ENCODE measurements at regions not wholly inside any gene's neighbourhood (a gene's known extent, or its start where the extent isn't known, plus 50 kb on each side); places are given as distances from the start of the nearest gene placed in this dataset.

DNA sequence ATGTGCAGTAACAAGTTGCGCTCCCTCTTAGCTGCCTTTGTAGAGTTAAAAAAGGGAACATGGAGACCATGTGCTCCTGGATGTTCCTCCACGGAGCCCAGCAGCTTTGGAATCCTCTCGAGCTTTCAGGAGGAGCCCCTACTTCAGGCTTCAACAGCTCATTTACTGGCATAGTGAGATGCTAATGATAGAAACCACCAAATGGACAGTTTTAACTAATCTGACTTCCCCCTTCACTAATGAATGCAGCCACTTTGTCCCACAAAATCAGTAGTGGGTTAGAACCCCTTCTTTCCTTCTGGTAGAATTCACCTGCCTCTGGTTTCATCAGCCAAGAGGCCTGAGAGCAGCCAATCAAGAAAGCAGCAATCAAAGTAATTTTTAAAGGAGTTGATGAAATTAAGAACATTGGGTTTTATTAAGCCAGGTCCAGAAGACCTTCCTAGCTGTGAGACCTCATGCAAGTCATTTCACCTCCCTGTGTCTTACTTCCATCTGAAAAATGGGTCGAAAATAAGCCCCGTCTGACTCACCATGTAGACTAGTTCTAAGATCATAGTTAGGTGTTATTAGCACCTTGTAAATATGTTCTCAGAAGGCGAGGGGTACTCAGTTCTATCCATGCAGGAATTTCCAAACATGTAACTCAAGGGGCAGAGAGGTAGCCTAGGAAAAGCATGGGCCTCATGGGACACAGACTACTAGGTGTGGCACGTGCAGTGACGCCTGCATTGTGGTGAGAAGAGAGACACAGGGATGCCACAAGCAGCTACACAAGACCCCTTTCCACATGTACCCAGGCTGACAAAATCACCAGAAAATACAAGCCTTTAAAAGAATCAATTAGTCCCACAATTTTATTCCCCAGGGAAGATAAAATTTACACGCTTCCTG, 179.7 kb upstream of the LPP start:
- Histone ChIP-seq H3K36me3 (ENCODE audit: low read depth) (no peaks in the 10 kb centered on the region), H3K4me3 (no peak overlapping the region), H3K4me1 (ENCODE audit: low read depth) (no peaks in the 10 kb centered on the region), H3K9me3 (no peaks in the 10 kb centered on the region)
- DNase-seq (no peak), ATAC-seq (no peak)
- intact Hi-C loops (cut with DNase I, micrococcal nuclease) = no loop called here
- TF ChIP-seq, protein P1, sequence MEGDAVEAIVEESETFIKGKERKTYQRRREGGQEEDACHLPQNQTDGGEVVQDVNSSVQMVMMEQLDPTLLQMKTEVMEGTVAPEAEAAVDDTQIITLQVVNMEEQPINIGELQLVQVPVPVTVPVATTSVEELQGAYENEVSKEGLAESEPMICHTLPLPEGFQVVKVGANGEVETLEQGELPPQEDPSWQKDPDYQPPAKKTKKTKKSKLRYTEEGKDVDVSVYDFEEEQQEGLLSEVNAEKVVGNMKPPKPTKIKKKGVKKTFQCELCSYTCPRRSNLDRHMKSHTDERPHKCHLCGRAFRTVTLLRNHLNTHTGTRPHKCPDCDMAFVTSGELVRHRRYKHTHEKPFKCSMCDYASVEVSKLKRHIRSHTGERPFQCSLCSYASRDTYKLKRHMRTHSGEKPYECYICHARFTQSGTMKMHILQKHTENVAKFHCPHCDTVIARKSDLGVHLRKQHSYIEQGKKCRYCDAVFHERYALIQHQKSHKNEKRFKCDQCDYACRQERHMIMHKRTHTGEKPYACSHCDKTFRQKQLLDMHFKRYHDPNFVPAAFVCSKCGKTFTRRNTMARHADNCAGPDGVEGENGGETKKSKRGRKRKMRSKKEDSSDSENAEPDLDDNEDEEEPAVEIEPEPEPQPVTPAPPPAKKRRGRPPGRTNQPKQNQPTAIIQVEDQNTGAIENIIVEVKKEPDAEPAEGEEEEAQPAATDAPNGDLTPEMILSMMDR (IDR thresholded peaks at IDR 0.05) = no peak

DNA sequence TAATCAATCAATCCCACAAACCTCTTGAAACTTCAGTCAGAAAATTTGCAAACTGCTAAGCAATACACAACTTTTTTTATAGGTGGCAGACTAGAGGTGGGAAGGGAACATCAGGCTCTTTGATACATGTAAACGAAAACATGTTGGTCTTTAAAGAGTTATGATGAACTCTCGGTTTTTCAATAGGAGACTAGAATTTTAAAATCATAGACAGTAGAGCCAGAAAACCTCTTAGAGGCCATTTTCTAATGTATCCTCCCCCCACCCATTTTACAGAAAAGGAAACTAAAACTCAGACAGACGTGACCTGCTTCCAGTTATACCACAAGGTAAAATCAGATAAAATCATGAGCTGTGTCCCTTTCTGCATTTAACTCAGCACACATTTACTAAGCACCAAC, 179.1 kb upstream of the LPP start:
- intact Hi-C loops (cut with DNase I, micrococcal nuclease) = no loop called here
- Histone ChIP-seq H3K36me3 (ENCODE audit: low read depth) (no peaks in the 10 kb centered on the region), H3K9me3 (no peaks in the 10 kb centered on the region), H3K4me1 (ENCODE audit: low read depth) (no peaks in the 10 kb centered on the region), H3K4me3 (no peak overlapping the region)
- DNase-seq = no peak
- ATAC-seq = peak; percentile 27
- TF ChIP-seq, protein P1 (IDR thresholded peaks at IDR 0.05) = no peak

DNA sequence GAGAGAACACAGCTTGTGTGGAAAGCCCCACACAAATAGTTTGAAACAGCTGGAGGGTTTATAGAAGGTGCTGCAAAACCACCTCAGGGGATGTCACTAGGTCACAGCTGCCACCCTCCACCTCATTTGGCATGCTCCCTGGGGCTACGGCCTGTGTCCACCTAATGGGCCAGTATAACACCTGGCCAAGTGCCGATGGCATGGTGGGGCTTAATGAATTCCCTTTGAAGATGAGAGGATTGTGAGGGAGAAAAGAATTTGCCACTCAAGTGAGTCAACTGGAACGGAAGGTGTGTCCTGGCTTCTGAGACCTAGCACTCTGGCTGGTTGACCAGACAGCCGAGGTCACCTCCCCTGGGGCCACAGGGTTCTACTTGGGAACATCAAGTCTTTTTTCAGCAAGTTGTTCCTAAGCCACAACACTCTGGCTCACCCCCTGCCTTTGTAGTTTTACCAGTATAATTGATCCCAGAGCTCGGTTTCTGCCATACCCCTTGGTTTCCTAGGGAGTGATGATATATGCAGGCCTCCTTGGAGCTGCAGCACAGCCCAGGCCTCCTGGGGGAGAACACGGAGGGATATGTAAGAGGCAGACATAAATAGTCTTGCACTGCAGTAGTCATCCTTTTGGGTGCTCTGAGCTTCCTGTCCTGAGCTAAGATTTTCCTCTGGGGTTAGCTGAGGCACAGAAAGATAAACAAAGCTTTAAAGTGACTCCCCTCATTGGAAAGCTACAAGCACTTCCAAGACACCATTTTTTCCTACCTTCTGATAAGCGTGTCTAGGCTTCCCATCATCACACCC, 178.2 kb upstream of the LPP start:
- DNase-seq = no peak
- no peak for ATAC-seq
- TF ChIP-seq, protein P1 (IDR thresholded peaks at IDR 0.05) = no peak
- H3K4me1 ChIP-seq (ENCODE audit: low read depth) = no peaks in the 10 kb centered on the region
- H3K9me3 ChIP-seq = no peaks in the 10 kb centered on the region
- intact Hi-C loops (cut with DNase I, micrococcal nuclease) = no loop called here
- no peaks in the 10 kb centered on the region for H3K36me3 ChIP-seq (ENCODE audit: low read depth)
- no peak overlapping the region for H3K4me3 ChIP-seq

DNA sequence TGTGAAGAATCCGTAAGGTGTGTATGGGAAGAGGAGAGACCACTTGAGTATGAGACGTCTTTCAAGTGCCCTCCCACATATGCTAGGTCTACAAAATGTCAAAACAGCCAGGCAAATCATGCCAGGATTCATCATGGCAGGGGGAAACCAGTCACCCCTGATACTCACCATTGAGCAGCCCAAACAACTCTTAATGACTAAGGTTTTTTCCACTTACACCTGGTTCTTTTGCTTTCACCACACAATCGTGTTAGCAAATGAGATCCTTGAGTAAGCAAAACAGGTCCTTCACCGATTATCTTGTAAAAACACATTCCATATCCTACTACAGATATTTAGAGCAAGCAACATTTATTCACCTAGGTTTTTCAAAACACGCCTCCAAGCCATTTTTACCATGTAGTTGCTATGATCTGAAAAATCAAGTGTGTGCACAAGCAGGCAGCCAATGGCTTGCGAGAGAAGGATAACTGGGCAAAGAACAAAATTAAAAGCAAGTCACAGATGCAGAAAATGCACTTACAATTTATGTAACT, 177.5 kb upstream of the LPP start:
- TF ChIP-seq, protein P1 (IDR thresholded peaks at IDR 0.05) = no peak
- DNase-seq = no peak
- H3K4me3 ChIP-seq = no peak overlapping the region
- intact Hi-C loops (cut with DNase I, micrococcal nuclease) = no loop called here
- H3K36me3 ChIP-seq (ENCODE audit: low read depth) = no peaks in the 10 kb centered on the region
- no peaks in the 10 kb centered on the region for H3K9me3 ChIP-seq
- H3K4me1 ChIP-seq (ENCODE audit: low read depth) = no peaks in the 10 kb centered on the region
- ATAC-seq = no peak

DNA sequence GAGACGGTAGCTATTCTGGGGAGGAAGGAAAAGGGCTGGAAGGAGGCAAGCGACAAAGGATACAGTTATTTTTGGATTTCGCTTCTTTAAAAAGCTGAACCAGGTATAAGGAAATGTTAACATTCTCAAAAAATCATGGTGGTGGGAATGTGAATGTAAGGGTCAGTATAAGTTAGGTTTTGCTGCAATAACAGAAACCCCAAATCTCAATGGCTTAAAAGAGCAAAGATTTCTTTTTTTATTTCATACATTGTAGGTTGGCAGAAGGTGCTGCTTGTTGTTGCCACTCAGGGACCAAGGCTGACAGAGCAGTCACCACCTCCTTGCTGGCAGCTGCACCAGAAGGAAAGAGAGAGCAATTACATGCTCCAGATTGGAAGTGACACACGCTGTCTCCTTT, 176.3 kb upstream of the LPP start:
- no peak for ATAC-seq
- Histone ChIP-seq H3K36me3 (ENCODE audit: low read depth) (no peaks in the 10 kb centered on the region), H3K9me3 (no peaks in the 10 kb centered on the region), H3K4me1 (ENCODE audit: low read depth) (no peaks in the 10 kb centered on the region), H3K4me3 (no peak overlapping the region)
- DNase-seq = no peak
- TF ChIP-seq, protein P1 (IDR thresholded peaks at IDR 0.05) = no peak
- intact Hi-C loops (cut with DNase I, micrococcal nuclease) = no loop called here
